Skin epidermis (tissue), 12 donors: ENCODE measurements at regions not wholly inside any gene's neighbourhood (a gene's known extent, or its start where the extent isn't known, plus 50 kb on each side); places are given as distances from the start of the nearest gene placed in this dataset.
"Not testable (repeated sequence)": the region's sequence is repeated elsewhere in the genome, so short reads cannot be mapped to it uniquely, and the experiment has no call there.

Experiments used
- H3K27ac ChIP-seq, 21 experiments: fragments of 200-600 bp; sonication (generic) in 11 of 21; one replicate each; pipeline ENCODE4 v1.5.0; 2020; ENCODE audit warnings: mild to moderate bottlenecking in 3 of 21, inconsistent platforms in 2 of 21, moderate library complexity in 2 of 21
- H3K4me3 ChIP-seq, 7 experiments: fragments of 200-600 bp; sonication (generic) in 2 of 7; one replicate each; pipeline ENCODE4 v1.5.0; 2020; ENCODE audit warnings: inconsistent platforms in 2 of 7, mild to moderate bottlenecking in 2 of 7, moderate library complexity in 1 of 7

GRCh38 chr7:68155676-68156075 lies 1159.0 kb downstream of the TYW1 start:
- H3K27ac ChIP-seq = no peak overlapping the region

GRCh38 chr7:68158686-68159295 lies 1162.2 kb downstream of the TYW1 start:
- H3K4me3 ChIP-seq = no peak overlapping the region
- no peak overlapping the region for H3K27ac ChIP-seq

More at GRCh38 chr7:68155676-68156075, 1159.0 kb downstream of the TYW1 start:
- no peak overlapping the region for H3K4me3 ChIP-seq

- H3K4me3 ChIP-seq = no peak overlapping the region
- H3K27ac ChIP-seq = no peak overlapping the region
These were observed 1166.1 kb downstream of the TYW1 start for GRCh38 chr7:68162712-68163111.

GRCh38 chr7:68166525-68166924 lies 1169.9 kb downstream of the TYW1 start:
- no peak overlapping the region for H3K4me3 ChIP-seq
- no peak overlapping the region for H3K27ac ChIP-seq

GRCh38 chr7:68173513-68173912 lies 1176.9 kb downstream of the TYW1 start:
- Histone ChIP-seq H3K4me3 (no peak overlapping the region), H3K27ac (no peak overlapping the region)

GRCh38 chr7:68176974-68177373 lies 1180.3 kb downstream of the TYW1 start:
- H3K4me3 ChIP-seq = no peak overlapping the region
- H3K27ac ChIP-seq = no peak overlapping the region

GRCh38 chr7:68180761-68181160 lies 1184.1 kb downstream of the TYW1 start:
- H3K27ac ChIP-seq = no peak overlapping the region
- no peak overlapping the region for H3K4me3 ChIP-seq

GRCh38 chr7:68183176-68183575 lies 1186.5 kb downstream of the TYW1 start:
- Histone ChIP-seq H3K27ac (no peak overlapping the region), H3K4me3 (no peak overlapping the region)

- Histone ChIP-seq H3K27ac (no peak overlapping the region), H3K4me3 (no peak overlapping the region)
These were observed 1189.2 kb downstream of the TYW1 start for GRCh38 chr7:68185631-68186456.

GRCh38 chr7:68187532-68187931 lies 1190.9 kb downstream of the TYW1 start:
- no peak overlapping the region for H3K4me3 ChIP-seq
- H3K27ac ChIP-seq = no peak overlapping the region

- Histone ChIP-seq H3K27ac (no peak overlapping the region), H3K4me3 (no peak overlapping the region)
These were observed 1196.3 kb downstream of the TYW1 start for GRCh38 chr7:68192941-68193340.

- not testable (repeated sequence) for H3K27ac ChIP-seq, H3K4me3 ChIP-seq
These were observed 1199.0 kb downstream of the TYW1 start for GRCh38 chr7:68195642-68196041.

- H3K4me3 ChIP-seq = no peak overlapping the region
- H3K27ac ChIP-seq = no peak overlapping the region
These were observed 1203.5 kb downstream of the TYW1 start for GRCh38 chr7:68200051-68200670.

- Histone ChIP-seq H3K4me3 (no peak overlapping the region), H3K27ac (no peak overlapping the region)
These were observed 1206.6 kb downstream of the TYW1 start for GRCh38 chr7:68203251-68203650.

GRCh38 chr7:68205826-68206225 lies 1209.2 kb downstream of the TYW1 start:
- Histone ChIP-seq H3K27ac (no peak overlapping the region), H3K4me3 (no peak overlapping the region)

- H3K27ac ChIP-seq = no peak overlapping the region
- H3K4me3 ChIP-seq = no peak overlapping the region
These were observed 1210.4 kb downstream of the TYW1 start for GRCh38 chr7:68206946-68207485.

GRCh38 chr7:68207676-68208075 lies 1211.0 kb downstream of the TYW1 start:
- H3K27ac ChIP-seq = no peak overlapping the region
- H3K4me3 ChIP-seq = no peak overlapping the region

GRCh38 chr7:68209486-68209885 lies 1212.9 kb downstream of the TYW1 start:
- no peak overlapping the region for H3K27ac ChIP-seq
- H3K4me3 ChIP-seq = no peak overlapping the region

GRCh38 chr7:68213838-68214237 lies 1217.2 kb downstream of the TYW1 start:
- H3K27ac ChIP-seq = no peak overlapping the region
- H3K4me3 ChIP-seq = no peak overlapping the region

- Histone ChIP-seq H3K4me3 (no peak overlapping the region), H3K27ac (no peak overlapping the region)
These were observed 1219.4 kb downstream of the TYW1 start for GRCh38 chr7:68216051-68216450.

- H3K27ac ChIP-seq = no peak overlapping the region
- H3K4me3 ChIP-seq = no peak overlapping the region
These were observed 1220.8 kb downstream of the TYW1 start for GRCh38 chr7:68217426-68217825.
